GM19238 (cell line): ENCODE measurements at regions not wholly inside any gene's neighbourhood (a gene's known extent, or its start where the extent isn't known, plus 50 kb on each side); places are given as distances from the start of the nearest gene placed in this dataset.
"Not testable (repeated sequence)": the region's sequence is repeated elsewhere in the genome, so short reads cannot be mapped to it uniquely, and the experiment has no call there.

ENCODE experiments used
- DNase-seq: peaks from one replicate; pipeline ENCODE4 v3.0.0; 2011; ENCODE audit warnings: low spot score; ENCODE audit not compliant: insufficient read length

- DNase-seq: no peak
Measured at GRCh38 chr12:131213896-131214442, 260.3 kb downstream of the ADGRD1 start.

DNA sequence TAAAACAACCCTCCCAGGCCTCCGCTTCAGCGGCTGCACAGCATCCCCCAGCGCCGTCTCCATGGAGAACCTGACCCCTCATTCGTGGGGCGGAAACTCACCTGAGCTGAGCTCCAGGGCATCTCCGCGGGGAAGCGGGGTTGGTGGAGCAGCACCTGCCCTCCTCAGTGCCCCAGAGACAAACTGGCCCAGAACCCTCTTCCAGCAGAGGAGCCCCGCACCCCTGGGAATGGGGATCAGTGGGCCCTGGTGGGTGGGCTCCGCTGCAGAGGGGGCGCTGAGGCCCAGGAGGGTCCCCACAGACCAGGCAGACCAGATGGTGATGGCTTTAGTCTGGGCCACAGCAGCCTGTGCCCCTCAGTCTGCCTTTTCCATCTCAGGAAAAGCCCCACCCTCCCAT, 261.2 kb downstream of the ADGRD1 start:
- DNase-seq: not testable (repeated sequence)

DNA sequence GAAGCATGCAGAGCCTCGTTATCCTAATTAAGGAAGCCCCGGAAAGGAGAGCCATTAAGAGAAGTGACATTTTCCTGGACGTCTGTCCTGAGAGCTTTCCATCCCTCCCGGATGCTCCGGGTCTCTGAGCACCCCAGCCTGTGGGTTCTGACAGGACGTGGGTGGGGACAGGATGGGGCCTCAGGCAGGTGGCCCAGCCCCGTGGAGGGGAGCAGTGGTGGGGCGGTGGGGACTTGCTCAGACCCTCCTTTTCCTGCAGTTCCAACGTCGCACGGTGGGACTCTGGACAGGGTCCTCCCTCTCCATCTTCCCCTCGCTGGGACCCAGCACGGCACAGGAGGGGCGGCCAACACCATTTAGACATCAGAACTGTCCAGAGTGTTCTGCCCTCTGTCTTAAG, 262.9 kb downstream of the ADGRD1 start:
- not testable (repeated sequence) for DNase-seq

DNA sequence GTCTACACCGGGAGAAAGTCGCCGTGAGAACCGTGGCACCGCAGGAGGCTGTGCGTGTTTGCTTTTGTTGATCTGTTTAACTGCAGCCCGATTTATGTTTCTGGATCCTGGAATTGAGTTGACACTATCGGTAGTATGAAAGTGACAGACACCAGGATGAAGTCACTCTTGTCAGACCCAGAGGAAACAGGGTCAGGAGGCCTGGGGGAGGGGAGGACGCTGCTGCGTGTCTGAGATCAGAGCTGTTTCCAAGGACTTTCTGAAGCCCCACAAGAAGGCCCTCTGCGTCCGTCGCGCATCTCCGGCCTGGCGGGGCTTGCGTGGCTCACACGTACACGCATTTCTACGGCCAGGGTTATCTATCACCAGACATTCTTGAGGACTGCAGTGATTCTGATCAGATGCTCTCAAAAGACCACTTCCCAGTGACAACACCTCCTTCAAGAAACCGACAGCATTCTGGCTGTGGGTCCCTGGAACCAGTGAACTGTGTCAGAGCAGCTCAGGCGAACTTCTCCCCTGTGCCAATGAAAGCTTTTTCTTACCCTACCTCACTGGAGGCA, 263.4 kb downstream of the ADGRD1 start:
- no peak for DNase-seq

DNA sequence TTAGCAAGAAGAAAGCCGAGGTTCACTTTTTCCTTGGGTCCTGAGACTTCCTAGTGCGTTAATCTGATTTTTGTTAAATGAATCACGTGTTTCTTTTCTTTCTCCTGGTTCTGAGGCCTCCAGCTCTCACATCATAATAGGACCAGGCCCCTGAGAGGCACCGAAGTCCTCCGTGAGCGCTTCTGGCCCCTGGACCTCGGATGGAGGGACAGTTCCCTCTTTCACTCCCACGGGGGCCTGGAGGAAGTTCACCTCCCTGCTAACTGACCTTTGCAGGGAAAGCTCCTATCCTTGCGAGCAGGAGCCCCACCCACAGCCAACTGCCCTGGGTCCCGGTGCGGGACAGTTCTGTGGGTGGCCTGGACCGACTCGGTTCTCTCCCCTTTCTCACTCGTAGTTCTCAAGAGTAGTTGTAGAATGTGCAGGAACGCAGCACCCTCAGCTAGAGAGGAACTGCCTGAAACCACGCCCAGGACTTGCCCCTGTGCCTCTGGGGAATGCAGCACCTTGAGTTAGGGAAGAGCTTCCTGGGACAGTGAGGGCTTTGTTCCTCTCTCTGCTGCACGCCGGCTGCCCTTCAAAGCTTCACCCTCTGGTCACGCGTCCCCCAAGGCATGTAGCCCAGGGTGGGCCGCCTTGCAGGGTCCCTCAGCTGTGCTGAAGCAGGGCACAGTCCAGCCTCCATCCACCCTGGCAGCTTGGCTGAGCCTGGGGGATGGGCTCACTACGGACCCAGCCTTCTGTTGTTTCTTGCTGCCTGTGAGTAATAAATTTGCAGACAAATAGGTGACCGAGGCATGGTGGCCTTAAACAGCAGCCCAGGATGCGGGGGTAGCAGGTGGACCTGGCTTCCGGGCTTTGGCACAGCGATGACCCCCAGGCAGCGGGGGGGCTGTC, 264.6 kb downstream of the ADGRD1 start:
- no peak for DNase-seq

- no peak for DNase-seq
Measured at GRCh38 chr12:131218923-131219669, 265.4 kb downstream of the ADGRD1 start.

DNA sequence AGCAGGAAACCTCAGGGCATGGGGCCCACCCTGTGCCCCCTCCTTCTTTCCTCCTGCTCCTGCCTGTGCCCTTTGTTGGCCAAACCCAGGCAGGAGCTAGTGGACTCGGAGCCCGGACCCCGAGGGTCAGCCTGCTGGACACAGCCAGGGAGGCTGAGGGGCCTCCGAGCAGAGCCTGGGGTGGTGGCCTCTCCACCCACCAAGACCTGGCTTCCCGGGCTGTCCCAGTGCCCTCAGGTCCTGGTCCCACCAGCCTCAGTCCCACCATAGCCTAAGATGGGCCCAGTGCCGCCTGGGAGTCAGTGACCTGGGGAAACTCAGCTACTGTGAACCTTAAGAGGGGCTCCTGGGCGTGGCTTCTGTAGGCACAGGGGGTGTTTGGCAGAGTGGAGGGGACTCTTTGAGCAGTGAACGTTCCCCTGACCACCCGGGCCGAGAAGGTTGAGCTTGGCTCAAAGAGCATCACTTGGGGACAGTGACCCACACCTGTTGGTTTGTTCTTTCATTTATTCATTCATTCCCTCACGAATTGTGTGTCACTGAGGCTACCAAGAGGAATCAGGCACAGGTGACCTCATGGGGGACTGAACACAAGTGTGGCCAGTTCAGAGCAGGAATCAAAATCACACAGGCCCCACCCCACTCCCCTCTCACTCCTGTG, 266.1 kb downstream of the ADGRD1 start:
- DNase-seq: no peak

GRCh38 chr12:131220331-131220685, 266.6 kb downstream of the ADGRD1 start:
- no peak for DNase-seq

DNA sequence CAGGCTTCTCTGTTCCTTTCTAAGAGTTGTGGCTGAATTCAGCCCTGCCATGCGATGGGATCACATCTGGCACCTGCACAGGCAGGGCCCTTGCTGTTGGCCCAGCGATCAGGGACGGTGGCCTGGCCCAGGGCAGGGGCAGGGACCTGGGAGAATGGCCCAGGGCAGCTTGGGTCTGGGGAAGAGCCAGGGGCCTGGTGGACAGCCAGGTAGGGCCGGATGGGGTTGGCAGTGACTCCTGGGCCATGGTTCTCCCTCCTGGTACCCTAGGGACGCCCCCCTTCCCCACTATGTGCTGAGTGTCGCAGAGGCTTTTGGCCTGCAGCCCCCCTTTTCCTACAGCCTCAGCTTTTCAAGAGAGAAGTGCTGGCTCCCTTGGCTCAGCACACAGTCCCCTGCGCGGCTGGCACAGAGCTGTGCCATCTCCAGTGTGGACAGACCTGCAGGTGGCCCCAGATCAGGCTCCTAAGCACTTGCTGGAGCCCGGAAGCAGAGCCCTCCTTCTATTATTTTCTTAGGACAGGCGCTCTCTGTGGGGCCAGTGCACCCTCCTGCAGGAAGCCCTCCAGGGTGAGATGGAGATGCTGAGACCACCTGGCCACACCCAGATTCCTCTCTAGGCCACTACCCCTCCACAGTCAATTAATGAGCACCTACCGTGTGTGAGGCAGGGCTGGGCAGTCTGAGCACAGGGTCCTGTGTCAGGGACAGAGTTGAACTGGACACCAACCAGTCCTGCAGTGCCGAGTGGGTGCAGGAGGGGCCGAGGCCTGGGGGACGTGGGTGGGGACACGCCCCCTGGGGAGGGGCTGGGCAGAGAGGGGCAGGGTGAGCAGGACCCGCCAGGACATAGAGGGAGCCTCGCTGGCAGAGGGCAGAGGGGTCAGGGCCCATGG, 267.6 kb downstream of the ADGRD1 start:
- no peak for DNase-seq

GRCh38 chr12:131221957-131222328, 268.2 kb downstream of the ADGRD1 start:
- no peak for DNase-seq

DNA sequence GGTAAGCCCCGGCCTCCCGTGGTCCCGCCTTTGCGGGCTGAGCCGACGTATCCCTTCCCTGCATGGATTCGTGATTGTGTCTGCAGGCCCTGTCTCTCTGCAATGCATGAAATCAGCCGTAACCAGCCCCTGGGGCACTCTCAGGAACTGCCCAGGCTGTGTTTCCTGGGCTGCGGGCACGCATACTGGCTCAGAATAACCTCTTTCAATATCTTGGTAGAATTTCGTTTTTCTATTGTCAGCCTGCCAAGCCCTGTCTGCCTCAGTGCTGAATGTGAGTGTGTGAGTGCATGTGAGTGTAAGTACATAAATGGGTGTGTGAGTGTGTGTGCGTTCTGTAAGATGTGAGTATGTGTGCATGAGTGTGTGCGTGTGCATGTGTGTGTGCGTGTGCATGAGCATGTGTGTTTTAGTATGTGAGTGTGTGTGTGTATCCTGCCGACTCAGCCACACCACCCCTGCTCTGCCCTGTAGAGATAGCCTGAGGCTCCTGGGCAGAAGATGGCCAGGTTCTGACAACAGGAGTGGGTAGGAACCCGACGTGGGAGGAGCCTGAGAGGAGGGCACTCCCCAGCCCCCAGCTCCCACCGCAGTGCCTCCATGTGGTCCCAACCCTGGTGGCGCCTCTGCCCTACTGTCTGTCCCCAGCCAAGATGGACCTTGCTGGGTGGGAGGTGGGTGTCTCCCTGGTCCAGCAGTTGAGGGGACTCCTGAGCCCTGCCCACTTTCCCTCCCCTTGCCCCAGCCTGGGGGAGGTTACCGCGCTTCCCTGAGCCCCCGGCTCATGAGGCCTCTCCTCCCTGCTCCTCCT, 268.8 kb downstream of the ADGRD1 start:
- peak; percentile 35 for DNase-seq

DNA sequence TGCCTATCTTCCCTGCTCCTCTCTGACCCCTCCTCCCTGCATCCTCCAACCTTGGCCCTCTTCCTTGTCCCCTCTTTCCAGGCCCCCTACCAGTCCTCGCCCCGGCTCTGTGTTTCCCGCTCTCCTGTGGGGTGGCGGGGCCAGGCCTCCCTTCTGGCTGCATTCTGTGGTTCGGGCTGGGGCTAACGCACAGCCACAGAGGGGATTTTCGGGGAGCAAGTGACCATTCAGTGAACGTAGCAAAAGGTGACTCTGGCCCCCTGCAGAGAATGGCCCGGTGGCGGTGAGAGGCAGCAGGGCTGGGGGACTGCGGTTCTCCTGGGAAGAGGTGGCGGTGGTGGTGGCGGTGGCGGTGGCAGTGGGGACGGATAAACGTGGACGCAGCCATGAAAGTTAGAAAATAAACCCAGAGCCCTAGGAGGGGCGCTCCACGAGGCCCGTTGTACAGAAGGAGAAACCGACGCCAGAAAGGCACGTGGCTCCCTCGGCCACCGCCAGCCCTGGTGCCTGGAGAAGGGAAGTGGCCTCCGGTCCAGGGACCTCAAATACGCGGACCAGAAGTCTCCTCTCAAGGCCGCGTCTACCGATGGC, 269.6 kb downstream of the ADGRD1 start:
- no peak for DNase-seq

DNA sequence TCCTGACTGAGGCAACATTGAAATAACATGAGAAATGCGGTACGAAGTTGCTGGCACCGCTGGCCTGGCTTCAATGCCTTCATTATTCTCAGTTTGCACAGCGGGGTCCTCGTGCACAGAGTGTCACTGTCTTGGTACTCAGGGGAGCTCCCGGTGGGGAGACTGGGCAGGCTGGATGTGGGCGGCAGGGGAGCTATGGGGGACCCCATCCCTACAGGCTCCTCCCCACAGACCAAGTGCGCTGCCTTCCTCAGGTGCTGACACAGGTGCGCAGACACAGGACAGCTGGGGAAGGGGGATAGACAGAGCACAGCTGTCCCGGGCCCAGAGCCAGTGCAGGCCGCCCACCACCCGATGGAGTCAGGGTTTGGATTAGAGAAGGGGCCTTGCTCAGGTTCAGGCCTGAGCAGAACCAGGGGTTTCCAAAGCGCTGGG, 270.1 kb downstream of the ADGRD1 start:
- DNase-seq: no peak

DNA sequence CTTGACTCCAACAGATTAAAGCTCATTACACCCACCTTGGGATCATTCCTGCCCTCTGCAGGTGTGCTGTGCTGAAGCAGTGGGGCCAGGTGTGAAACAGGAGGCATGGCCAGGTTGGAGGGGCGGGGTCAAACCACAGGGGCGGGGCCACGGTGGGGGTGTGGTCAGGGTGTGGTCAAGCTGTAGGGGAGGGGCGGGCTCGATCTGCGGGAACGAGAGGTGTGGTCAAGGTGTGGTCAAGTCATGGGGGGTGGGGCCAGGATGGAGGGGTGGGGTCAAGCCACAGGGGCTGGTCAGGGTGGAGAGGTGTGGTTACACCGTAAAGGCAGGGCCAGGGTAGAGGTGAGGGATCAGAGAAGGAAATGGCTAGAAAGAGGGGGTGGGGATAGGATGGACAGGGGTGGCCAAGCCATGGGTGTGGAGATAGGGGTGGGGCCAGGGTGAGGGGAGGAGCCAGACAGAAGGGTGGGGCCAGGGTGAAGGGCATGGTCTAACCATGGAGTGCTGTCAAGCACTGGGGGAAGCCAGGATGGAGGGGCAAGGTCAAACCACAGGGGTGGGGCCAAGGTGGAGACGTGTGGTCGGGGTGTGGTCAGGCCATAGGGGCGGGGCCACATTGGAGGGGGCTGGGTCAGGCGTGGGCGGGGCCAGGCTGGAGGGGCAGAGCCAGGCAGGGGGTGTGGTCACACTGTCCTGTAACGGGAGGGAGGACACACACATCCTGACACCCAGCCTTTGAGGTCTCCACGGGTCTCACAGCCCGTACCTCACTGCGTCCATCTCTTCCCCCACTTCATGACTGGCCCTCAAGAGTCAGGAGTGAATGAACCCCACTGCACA, 270.7 kb downstream of the ADGRD1 start:
- DNase-seq: not testable (repeated sequence)

DNA sequence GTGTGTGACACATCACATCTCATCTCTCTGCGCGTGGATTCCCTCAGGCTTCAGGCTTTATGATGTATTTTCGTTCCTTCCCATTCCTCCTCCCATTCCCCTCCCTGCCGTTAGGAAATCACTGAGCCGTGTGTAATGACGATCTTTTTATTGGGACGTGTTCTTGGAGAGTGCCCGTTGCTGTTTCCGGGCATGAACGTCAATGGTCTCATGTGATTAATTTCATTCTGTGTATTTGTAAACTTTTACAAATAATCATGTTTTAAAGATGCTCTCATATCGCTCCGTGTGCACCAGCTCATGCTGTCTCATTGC, 271.3 kb downstream of the ADGRD1 start:
- DNase-seq: not testable (repeated sequence)

DNA sequence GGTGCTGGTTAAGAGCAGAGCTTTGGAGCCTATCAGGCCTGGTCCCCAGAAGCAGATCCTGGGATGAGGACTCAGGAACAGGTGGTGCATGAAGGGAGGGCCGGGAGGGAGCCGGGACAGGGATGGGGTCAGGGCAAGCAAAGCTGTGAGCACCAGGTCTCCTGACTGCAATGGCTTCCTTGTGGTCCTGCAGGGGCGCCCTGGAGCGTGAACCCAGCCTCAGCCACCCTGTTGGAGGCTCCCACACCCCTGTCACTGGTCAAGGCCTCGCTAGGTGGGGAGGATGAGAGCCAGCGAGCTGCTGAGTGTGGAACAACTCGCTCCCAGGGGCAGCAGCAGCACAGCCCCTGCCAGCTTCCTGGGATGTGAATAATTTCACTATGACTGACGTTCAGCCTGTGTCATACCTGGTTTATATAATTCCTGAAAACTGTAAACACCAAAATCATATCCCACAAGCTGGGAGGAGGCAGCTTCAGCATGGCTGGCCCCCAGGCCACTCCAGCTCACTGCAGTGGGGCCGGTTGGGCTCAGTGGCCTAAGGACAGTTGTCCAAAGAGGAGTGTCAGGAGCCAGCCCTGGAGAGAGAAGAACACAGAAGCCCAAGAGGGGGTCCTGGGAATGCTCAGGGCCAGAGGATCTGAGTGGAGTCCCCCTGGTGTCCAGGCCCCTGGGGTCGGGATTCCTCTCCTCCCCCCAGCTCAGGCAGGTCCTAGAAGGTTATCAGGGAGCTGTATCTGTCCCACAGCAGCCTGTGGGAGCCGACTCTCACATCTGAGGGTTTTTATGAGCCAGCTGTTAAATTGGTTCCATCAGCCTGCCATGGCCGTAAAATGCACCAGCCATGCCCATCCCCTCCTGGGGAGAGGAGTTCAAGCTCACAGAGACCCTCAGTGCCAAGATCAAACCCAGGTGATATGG, 272.9 kb downstream of the ADGRD1 start:
- DNase-seq: no peak

- DNase-seq: not testable (repeated sequence)
Measured at GRCh38 chr12:131227641-131228040, 273.9 kb downstream of the ADGRD1 start.
